ENCODE measurements at regions not wholly inside any gene's neighbourhood (a gene's known extent, or its start where the extent isn't known, plus 50 kb on each side); places are given as distances from the start of the nearest gene placed in this dataset.

- TF ChIP-seq, protein P1, sequence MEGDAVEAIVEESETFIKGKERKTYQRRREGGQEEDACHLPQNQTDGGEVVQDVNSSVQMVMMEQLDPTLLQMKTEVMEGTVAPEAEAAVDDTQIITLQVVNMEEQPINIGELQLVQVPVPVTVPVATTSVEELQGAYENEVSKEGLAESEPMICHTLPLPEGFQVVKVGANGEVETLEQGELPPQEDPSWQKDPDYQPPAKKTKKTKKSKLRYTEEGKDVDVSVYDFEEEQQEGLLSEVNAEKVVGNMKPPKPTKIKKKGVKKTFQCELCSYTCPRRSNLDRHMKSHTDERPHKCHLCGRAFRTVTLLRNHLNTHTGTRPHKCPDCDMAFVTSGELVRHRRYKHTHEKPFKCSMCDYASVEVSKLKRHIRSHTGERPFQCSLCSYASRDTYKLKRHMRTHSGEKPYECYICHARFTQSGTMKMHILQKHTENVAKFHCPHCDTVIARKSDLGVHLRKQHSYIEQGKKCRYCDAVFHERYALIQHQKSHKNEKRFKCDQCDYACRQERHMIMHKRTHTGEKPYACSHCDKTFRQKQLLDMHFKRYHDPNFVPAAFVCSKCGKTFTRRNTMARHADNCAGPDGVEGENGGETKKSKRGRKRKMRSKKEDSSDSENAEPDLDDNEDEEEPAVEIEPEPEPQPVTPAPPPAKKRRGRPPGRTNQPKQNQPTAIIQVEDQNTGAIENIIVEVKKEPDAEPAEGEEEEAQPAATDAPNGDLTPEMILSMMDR (conservative IDR thresholded peaks at IDR 0.05; ENCODE audit: low read length): no peak
- no peak for TF ChIP-seq EZH2phosphoT487 (IDR thresholded peaks at IDR 0.05; ENCODE audit: borderline replicate concordance, low read depth, low read length)
Observed at GRCh38 chr12:91835693-91836092, 310.0 kb downstream of the BTG1 start.
